ENCODE measurements at regions not wholly inside any gene's neighbourhood (a gene's known extent, or its start where the extent isn't known, plus 50 kb on each side); places are given as distances from the start of the nearest gene placed in this dataset.

GRCh38 chr15:96735632-96736240, 405.2 kb downstream of the NR2F2 start:
- peak; percentile 53 for DNase-seq (ENCODE audit: low read depth)

GRCh38 chr15:96736384-96736783, 405.9 kb downstream of the NR2F2 start:
- no peak for DNase-seq (ENCODE audit: low read depth)

GRCh38 chr15:96737408-96737807, 406.9 kb downstream of the NR2F2 start:
- DNase-seq (ENCODE audit: low read depth): no peak

GRCh38 chr15:96746665-96747064, 416.2 kb downstream of the NR2F2 start:
- DNase-seq (ENCODE audit: low read depth): no peak

- no peak for DNase-seq (ENCODE audit: low read depth)
These were observed 416.8 kb downstream of the NR2F2 start for GRCh38 chr15:96747291-96747690.

GRCh38 chr15:96750361-96750760, 419.9 kb downstream of the NR2F2 start:
- DNase-seq (ENCODE audit: low read depth): no peak

- no peak for DNase-seq (ENCODE audit: low read depth)
These were observed 425.6 kb downstream of the NR2F2 start for GRCh38 chr15:96756146-96756545.

- DNase-seq (ENCODE audit: low read depth): no peak
These were observed 426.2 kb downstream of the NR2F2 start for GRCh38 chr15:96756656-96757055.

- no peak for DNase-seq (ENCODE audit: low read depth)
These were observed 432.1 kb downstream of the NR2F2 start for GRCh38 chr15:96762566-96762965.

- DNase-seq (ENCODE audit: low read depth): no peak
These were observed 434.0 kb downstream of the NR2F2 start for GRCh38 chr15:96764501-96764900.

GRCh38 chr15:96764946-96765345, 434.4 kb downstream of the NR2F2 start:
- no peak for DNase-seq (ENCODE audit: low read depth)

- no peak for DNase-seq (ENCODE audit: low read depth)
These were observed 435.9 kb downstream of the NR2F2 start for GRCh38 chr15:96766366-96766765.

- DNase-seq (ENCODE audit: low read depth): peak; percentile 54
These were observed 437.4 kb downstream of the NR2F2 start for GRCh38 chr15:96767703-96768434.

- no peak for DNase-seq (ENCODE audit: low read depth)
These were observed 437.9 kb downstream of the NR2F2 start for GRCh38 chr15:96768435-96768789.

- DNase-seq (ENCODE audit: low read depth): no peak
These were observed 440.5 kb downstream of the NR2F2 start for GRCh38 chr15:96771035-96771434.

- no peak for DNase-seq (ENCODE audit: low read depth)
These were observed 443.7 kb downstream of the NR2F2 start for GRCh38 chr15:96774216-96774615.

GRCh38 chr15:96783746-96784145, 453.2 kb downstream of the NR2F2 start:
- no peak for DNase-seq (ENCODE audit: low read depth)

GRCh38 chr15:96790004-96790403, 459.5 kb downstream of the NR2F2 start:
- no peak for DNase-seq (ENCODE audit: low read depth)

GRCh38 chr15:96792216-96792615, 461.7 kb downstream of the NR2F2 start:
- no peak for DNase-seq (ENCODE audit: low read depth)

- DNase-seq (ENCODE audit: low read depth): no peak
These were observed 466.3 kb downstream of the NR2F2 start for GRCh38 chr15:96796841-96797240.

- peak; percentile 14 for DNase-seq (ENCODE audit: low read depth)
These were observed 471.2 kb downstream of the NR2F2 start for GRCh38 chr15:96801576-96802150.

GRCh38 chr15:96802611-96803255, 472.2 kb downstream of the NR2F2 start:
- DNase-seq (ENCODE audit: low read depth): no peak

GRCh38 chr15:96804754-96805153, 474.3 kb downstream of the NR2F2 start:
- no peak for DNase-seq (ENCODE audit: low read depth)
